A673 (cell line): ENCODE measurements at regions not wholly inside any gene's neighbourhood (a gene's known extent, or its start where the extent isn't known, plus 50 kb on each side); places are given as distances from the start of the nearest gene placed in this dataset.

Experiments used
- BruUV-seq: library from RNA; stranded (reverse); fragments of 400-500 nt; replicated peaks from 2 replicates; lab custom pipeline; 2021; lab: Mats Ljungman, UMichigan
- CTCF ChIA-PET: fragments of 300-600 bp; sonication (Branson Sonifier 250); formaldehyde crosslinking; loops from one replicate; lab custom pipeline; 2022; ENCODE audit warnings: antibody characterized with exemption; lab: Charles Lee
- POLR2A ChIA-PET: fragments of 300-600 bp; sonication (Branson Sonifier 250); formaldehyde crosslinking; loops from one replicate; lab custom pipeline; 2022; ENCODE audit warnings: antibody characterized with exemption; ENCODE audit not compliant: low non-redundant PET; lab: Charles Lee
- DNase-seq: peaks from one replicate; pipeline ENCODE4 v3.0.0-alpha.2; 2015; ENCODE audit warnings: low spot score
- H3K27ac ChIP-seq: fragments of 200-600 bp; sonication (generic); 2 replicates; pipeline ENCODE4 v1.5.1; 2016; ENCODE audit warnings: mixed run types, low read depth, mild to moderate bottlenecking, mixed read lengths, antibody characterized with exemption, low read length; ENCODE audit not compliant: poor library complexity, severe bottlenecking
- H3K27me3 ChIP-seq: fragments of 200-600 bp; sonication (generic); replicated peaks from 2 replicates; pipeline ENCODE4 v1.6.1; 2017; ENCODE audit warnings: mixed run types, low read depth, mild to moderate bottlenecking, mixed read lengths, antibody characterized with exemption, low read length; ENCODE audit not compliant: insufficient read depth, poor library complexity
- H3K36me3 ChIP-seq: fragments of 200-600 bp; sonication (generic); 2 replicates; pipeline ENCODE4 v1.6.1; 2016; ENCODE audit warnings: mixed run types, mild to moderate bottlenecking, mixed read lengths, antibody characterized with exemption, low read length; ENCODE audit not compliant: insufficient read depth, poor library complexity, severe bottlenecking
- H3K4me1 ChIP-seq: fragments of 200-600 bp; sonication (generic); 2 replicates; pipeline ENCODE4 v1.6.1; 2017; ENCODE audit warnings: mixed run types, mild to moderate bottlenecking, mixed read lengths, antibody characterized with exemption, low read length; ENCODE audit not compliant: insufficient read depth, poor library complexity, severe bottlenecking
- H3K4me3 ChIP-seq: fragments of 200-600 bp; sonication (generic); 2 replicates; pipeline ENCODE4 v1.5.1; 2016; ENCODE audit warnings: low read depth, mixed run types, mild to moderate bottlenecking, mixed read lengths, low read length; ENCODE audit not compliant: poor library complexity, severe bottlenecking
- H3K9me3 ChIP-seq: fragments of 200-600 bp; sonication (generic); 2 replicates; pipeline ENCODE4 v1.6.1; 2016; ENCODE audit warnings: mixed run types, low read depth, mild to moderate bottlenecking, mixed read lengths, antibody characterized with exemption, low read length; ENCODE audit not compliant: poor library complexity, severe bottlenecking
- CTCF ChIP-seq: fragments of 300-800, 200-600 bp; sonication (generic); conservative IDR thresholded peaks from 2 replicates; pipeline ENCODE4 v1.5.1; 2017; ENCODE audit warnings: low read depth, mild to moderate bottlenecking, antibody characterized with exemption, low read length, moderate library complexity, mixed read lengths
- EZH2 ChIP-seq: fragments of 200-600 bp; sonication (generic); IDR thresholded peaks from 2 replicates; pipeline ENCODE4 v1.6.1; 2017; ENCODE audit warnings: borderline replicate concordance, low read depth, mild to moderate bottlenecking, mixed read lengths, antibody characterized with exemption, low read length; ENCODE audit not compliant: poor library complexity, severe bottlenecking
- intact Hi-C: fragments of 100-400 bp; cut with micrococcal nuclease; formaldehyde crosslinking; loops from one replicate; pipeline ENCODE4 v1.10.0; 2022; ENCODE audit not compliant: unreplicated experiment

- CTCF ChIA-PET, result no interaction called here
These were observed 534.1 kb downstream of the KCNT2 start for GRCh38 chr1:196074182-196074581.

GRCh38 chr1:196071447-196071846, 536.8 kb downstream of the KCNT2 start:
- ChIA-PET POLR2A (no interaction called here), CTCF (no interaction called here)
- DNase-seq, result no peak
- BruUV-seq, result no TSS peak
- H3K27ac ChIP-seq, result no peak overlapping the region
- no peaks in the 10 kb centered on the region for H3K36me3 ChIP-seq
- H3K4me3 ChIP-seq, result no peak overlapping the region
- no peak for TF ChIP-seq CTCF
- no peak for TF ChIP-seq EZH2
- H3K4me1 ChIP-seq, result no peaks in the 10 kb centered on the region
- peaks cover 38% of the 10 kb centered on the region for H3K27me3 ChIP-seq
- intact Hi-C loops, result no loop called here
- no peaks in the 10 kb centered on the region for H3K9me3 ChIP-seq

More at GRCh38 chr1:196074182-196074581, 534.1 kb downstream of the KCNT2 start:
- intact Hi-C loops, result no loop called here
- Histone ChIP-seq H3K36me3 (no peaks in the 10 kb centered on the region), H3K27ac (no peak overlapping the region), H3K27me3 (peaks cover 24% of the 10 kb centered on the region), H3K4me3 (no peak overlapping the region), H3K4me1 (no peaks in the 10 kb centered on the region), H3K9me3 (no peaks in the 10 kb centered on the region)
- BruUV-seq, result no TSS peak
- POLR2A ChIA-PET, result no interaction called here
- TF ChIP-seq CTCF (no peak), EZH2 (no peak)
- no peak for DNase-seq

- no peak for DNase-seq
- intact Hi-C loops, result no loop called here
- Histone ChIP-seq H3K36me3 (no peaks in the 10 kb centered on the region), H3K4me3 (no peak overlapping the region), H3K9me3 (no peaks in the 10 kb centered on the region), H3K4me1 (no peaks in the 10 kb centered on the region), H3K27me3 (peaks cover 38% of the 10 kb centered on the region), H3K27ac (no peak overlapping the region)
- POLR2A ChIA-PET, result no interaction called here
- no peak for TF ChIP-seq EZH2
- no peak for TF ChIP-seq CTCF
- CTCF ChIA-PET, result no interaction called here
- no TSS peak for BruUV-seq
These were observed 537.3 kb downstream of the KCNT2 start for GRCh38 chr1:196070940-196071339.
